ENCODE measurements at regions not wholly inside any gene's neighbourhood (a gene's known extent, or its start where the extent isn't known, plus 50 kb on each side); places are given as distances from the start of the nearest gene placed in this dataset.

- WGBS, result 81% methylated on average over 2 of the region's 2 CpGs
Observed at GRCh38 chr1:113256348-113256729, 134.0 kb upstream of the MAGI3 start.

GRCh38 chr1:113259988-113260387 lies 130.3 kb upstream of the MAGI3 start:
- WGBS, result 96% methylated on average over 2 of the region's 2 CpGs
- TF ChIP-seq EGR1 (IDR thresholded peaks at IDR 0.05; ENCODE audit: low read depth in 2 of 2), result no peak
- no peak for TF ChIP-seq CTCF (IDR thresholded peaks at IDR 0.05; ENCODE audit: low read depth, low read length, missing input control)
- no peak for TF ChIP-seq RAD21 (IDR thresholded peaks at IDR 0.05)
- TF ChIP-seq, protein P1, sequence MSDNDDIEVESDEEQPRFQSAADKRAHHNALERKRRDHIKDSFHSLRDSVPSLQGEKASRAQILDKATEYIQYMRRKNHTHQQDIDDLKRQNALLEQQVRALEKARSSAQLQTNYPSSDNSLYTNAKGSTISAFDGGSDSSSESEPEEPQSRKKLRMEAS (IDR thresholded peaks at IDR 0.05), result no peak
- no peak overlapping the region for H3K4me3 ChIP-seq (ENCODE audit: low read depth in 1 of 3, low read length in 3 of 3)
- H3K9ac ChIP-seq (ENCODE audit: low read depth in 1 of 2, low read length in 2 of 2), result no peak overlapping the region
- no peak for DNase-seq (ENCODE audit: low spot score)
- H3K4me1 ChIP-seq (ENCODE audit: control insufficient read depth in 4 of 4, insufficient read depth in 4 of 4, low read length in 3 of 4), result peaks cover 0 to 15% (median 11%) of the 10 kb centered on the region in 4 donors
- no peak overlapping the region for H3K27ac ChIP-seq (ENCODE audit: low read depth in 1 of 2, low read length in 2 of 2)
- no peaks in the 10 kb centered on the region for H3K36me3 ChIP-seq (ENCODE audit: control insufficient read depth in 4 of 4, insufficient read depth in 3 of 4, low read depth in 1 of 4, low read length in 3 of 4)
- no peaks in the 10 kb centered on the region for H3K9me3 ChIP-seq (ENCODE audit: control insufficient read depth in 4 of 4, low read length in 3 of 4)
- no peaks in the 10 kb centered on the region for H3K27me3 ChIP-seq (ENCODE audit: control insufficient read depth in 4 of 4, insufficient read depth in 4 of 4, low read length in 3 of 4)

More at GRCh38 chr1:113256348-113256729, 134.0 kb upstream of the MAGI3 start:
- Histone ChIP-seq H3K27ac (ENCODE audit: low read depth in 1 of 2, low read length in 2 of 2) (no peak overlapping the region), H3K4me3 (ENCODE audit: low read depth in 1 of 3, low read length in 3 of 3) (no peak overlapping the region), H3K4me1 (ENCODE audit: control insufficient read depth in 4 of 4, insufficient read depth in 4 of 4, low read length in 3 of 4) (peaks cover 3 to 25% (median 15%) of the 10 kb centered on the region in 4 donors), H3K9me3 (ENCODE audit: control insufficient read depth in 4 of 4, low read length in 3 of 4) (no peaks in the 10 kb centered on the region), H3K27me3 (ENCODE audit: control insufficient read depth in 4 of 4, insufficient read depth in 4 of 4, low read length in 3 of 4) (no peaks in the 10 kb centered on the region), H3K36me3 (ENCODE audit: control insufficient read depth in 4 of 4, insufficient read depth in 3 of 4, low read depth in 1 of 4, low read length in 3 of 4) (no peaks in the 10 kb centered on the region), H3K9ac (ENCODE audit: low read depth in 1 of 2, low read length in 2 of 2) (no peak overlapping the region)
- no peak for DNase-seq (ENCODE audit: low spot score)
- TF ChIP-seq JUND (IDR thresholded peaks at IDR 0.05), result no peak
- no peak for TF ChIP-seq RAD21 (IDR thresholded peaks at IDR 0.05)
- TF ChIP-seq CTCF (IDR thresholded peaks at IDR 0.05; ENCODE audit: low read depth, low read length, missing input control), result no peak
- TF ChIP-seq, protein P2, sequence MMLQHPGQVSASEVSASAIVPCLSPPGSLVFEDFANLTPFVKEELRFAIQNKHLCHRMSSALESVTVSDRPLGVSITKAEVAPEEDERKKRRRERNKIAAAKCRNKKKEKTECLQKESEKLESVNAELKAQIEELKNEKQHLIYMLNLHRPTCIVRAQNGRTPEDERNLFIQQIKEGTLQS (IDR thresholded peaks at IDR 0.05), result no peak
- TF ChIP-seq FOXA2 (IDR thresholded peaks at IDR 0.05), result no peak
- TF ChIP-seq NR2F2 (IDR thresholded peaks at IDR 0.05), result no peak
- TF ChIP-seq, protein P3, sequence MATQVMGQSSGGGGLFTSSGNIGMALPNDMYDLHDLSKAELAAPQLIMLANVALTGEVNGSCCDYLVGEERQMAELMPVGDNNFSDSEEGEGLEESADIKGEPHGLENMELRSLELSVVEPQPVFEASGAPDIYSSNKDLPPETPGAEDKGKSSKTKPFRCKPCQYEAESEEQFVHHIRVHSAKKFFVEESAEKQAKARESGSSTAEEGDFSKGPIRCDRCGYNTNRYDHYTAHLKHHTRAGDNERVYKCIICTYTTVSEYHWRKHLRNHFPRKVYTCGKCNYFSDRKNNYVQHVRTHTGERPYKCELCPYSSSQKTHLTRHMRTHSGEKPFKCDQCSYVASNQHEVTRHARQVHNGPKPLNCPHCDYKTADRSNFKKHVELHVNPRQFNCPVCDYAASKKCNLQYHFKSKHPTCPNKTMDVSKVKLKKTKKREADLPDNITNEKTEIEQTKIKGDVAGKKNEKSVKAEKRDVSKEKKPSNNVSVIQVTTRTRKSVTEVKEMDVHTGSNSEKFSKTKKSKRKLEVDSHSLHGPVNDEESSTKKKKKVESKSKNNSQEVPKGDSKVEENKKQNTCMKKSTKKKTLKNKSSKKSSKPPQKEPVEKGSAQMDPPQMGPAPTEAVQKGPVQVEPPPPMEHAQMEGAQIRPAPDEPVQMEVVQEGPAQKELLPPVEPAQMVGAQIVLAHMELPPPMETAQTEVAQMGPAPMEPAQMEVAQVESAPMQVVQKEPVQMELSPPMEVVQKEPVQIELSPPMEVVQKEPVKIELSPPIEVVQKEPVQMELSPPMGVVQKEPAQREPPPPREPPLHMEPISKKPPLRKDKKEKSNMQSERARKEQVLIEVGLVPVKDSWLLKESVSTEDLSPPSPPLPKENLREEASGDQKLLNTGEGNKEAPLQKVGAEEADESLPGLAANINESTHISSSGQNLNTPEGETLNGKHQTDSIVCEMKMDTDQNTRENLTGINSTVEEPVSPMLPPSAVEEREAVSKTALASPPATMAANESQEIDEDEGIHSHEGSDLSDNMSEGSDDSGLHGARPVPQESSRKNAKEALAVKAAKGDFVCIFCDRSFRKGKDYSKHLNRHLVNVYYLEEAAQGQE (IDR thresholded peaks at IDR 0.05), result no peak
